Vagina (tissue), 2 donors: ENCODE measurements at regions not wholly inside any gene's neighbourhood (a gene's known extent, or its start where the extent isn't known, plus 50 kb on each side); places are given as distances from the start of the nearest gene placed in this dataset.

Source experiments
- DNase-seq, 2 donors: peaks; one replicate each; pipeline ENCODE4 v3.0.0-alpha.2; 2017; ENCODE audit errors: extremely low spot score in 2 of 2
- H3K27ac ChIP-seq: fragments of 200-600 bp; sonication (generic); one replicate; pipeline ENCODE4 v1.5.1; 2019
- H3K27me3 ChIP-seq: fragments of 200-600 bp; sonication (generic); one replicate; pipeline ENCODE4 v1.5.1; 2019
- H3K36me3 ChIP-seq, 2 donors: fragments of 200-600 bp; sonication (generic); one replicate each; pipeline ENCODE4 v1.5.1; 2017 to 2019
- H3K4me1 ChIP-seq: fragments of 200-600 bp; sonication (generic); one replicate; pipeline ENCODE4 v1.5.1; 2019
- H3K4me3 ChIP-seq, 2 donors: fragments of 200-600 bp; sonication (generic); 1 replicate in 1 of 2; 2 replicates in 1 of 2; pipeline ENCODE4 v1.5.1; 2016 to 2019
- H3K9me3 ChIP-seq: fragments of 200-600 bp; sonication (generic); one replicate; pipeline ENCODE4 v1.5.1; 2019
- CTCF ChIP-seq, 3 experiments: fragments of 450-650 bp in 2 of 3; fragments of 200-600 bp in 1 of 3; sonication (generic) in 1 of 3; IDR thresholded peaks; one replicate each; pipeline ENCODE4 v1.5.1; 2017 to 2019; ENCODE audit warnings: antibody characterized with exemption in 3 of 3, mild to moderate bottlenecking in 2 of 3, moderate library complexity in 2 of 3
- POLR2A ChIP-seq, 2 donors: fragments of 450-650 bp; IDR thresholded peaks; one replicate each; pipeline ENCODE4 v1.6.1; 2017; ENCODE audit warnings: antibody characterized with exemption in 2 of 2, mild to moderate bottlenecking in 2 of 2, moderate library complexity in 2 of 2
- POLR2AphosphoS5 ChIP-seq, 2 donors: sonication (generic); formaldehyde crosslinking; IDR thresholded peaks; one replicate each; pipeline ENCODE4 v1.9.0; 2017; ENCODE audit warnings: antibody characterized with exemption in 2 of 2, mild to moderate bottlenecking in 2 of 2, low read depth in 1 of 2; ENCODE audit not compliant: insufficient read depth in 1 of 2
- intact Hi-C: fragments of 100-400 bp; cut with DNase I; formaldehyde crosslinking; loops from one replicate; pipeline ENCODE4 v1.15.1; 2023

- no peak for TF ChIP-seq POLR2A (IDR thresholded peaks at IDR 0.05)
- no peak for TF ChIP-seq POLR2AphosphoS5 (IDR thresholded peaks at IDR 0.05; ENCODE audit: insufficient read depth in 1 of 2, low read depth in 1 of 2)
- no peak for TF ChIP-seq CTCF (IDR thresholded peaks at IDR 0.05)
- Histone ChIP-seq H3K9me3 (no peaks in the 10 kb centered on the region), H3K4me3 (no peak overlapping the region), H3K27ac (no peak overlapping the region), H3K4me1 (no peaks in the 10 kb centered on the region), H3K36me3 (no peaks in the 10 kb centered on the region), H3K27me3 (no peaks in the 10 kb centered on the region)
- intact Hi-C loops, result no loop called here
- no peak for DNase-seq
Measured at GRCh38 chr18:39345321-39345720, 1779.7 kb upstream of the CELF4 start.

- intact Hi-C loops, result no loop called here
- H3K36me3 ChIP-seq, result no peaks in the 10 kb centered on the region
- no peaks in the 10 kb centered on the region for H3K9me3 ChIP-seq
- H3K4me3 ChIP-seq, result no peak overlapping the region
- no peak overlapping the region for H3K27ac ChIP-seq
- no peaks in the 10 kb centered on the region for H3K4me1 ChIP-seq
- TF ChIP-seq POLR2AphosphoS5 (IDR thresholded peaks at IDR 0.05; ENCODE audit: insufficient read depth in 1 of 2, low read depth in 1 of 2) (no peak), POLR2A (IDR thresholded peaks at IDR 0.05) (no peak), CTCF (IDR thresholded peaks at IDR 0.05) (no peak)
- H3K27me3 ChIP-seq, result no peaks in the 10 kb centered on the region
- no peak for DNase-seq
Measured at GRCh38 chr18:39344487-39344886, 1778.9 kb upstream of the CELF4 start.

- no peak for DNase-seq
- intact Hi-C loops, result no loop called here
- H3K4me3 ChIP-seq, result no peak overlapping the region
- TF ChIP-seq POLR2AphosphoS5 (IDR thresholded peaks at IDR 0.05; ENCODE audit: insufficient read depth in 1 of 2, low read depth in 1 of 2) (no peak), CTCF (IDR thresholded peaks at IDR 0.05) (no peak), POLR2A (IDR thresholded peaks at IDR 0.05) (no peak)
- no peaks in the 10 kb centered on the region for H3K27me3 ChIP-seq
- H3K9me3 ChIP-seq, result no peaks in the 10 kb centered on the region
- no peaks in the 10 kb centered on the region for H3K36me3 ChIP-seq
- H3K4me1 ChIP-seq, result no peaks in the 10 kb centered on the region
- no peak overlapping the region for H3K27ac ChIP-seq
Measured at GRCh38 chr18:39341129-39341528, 1775.5 kb upstream of the CELF4 start.

- Histone ChIP-seq H3K27ac (no peak overlapping the region), H3K4me3 (no peak overlapping the region), H3K9me3 (no peaks in the 10 kb centered on the region), H3K27me3 (no peaks in the 10 kb centered on the region), H3K4me1 (no peaks in the 10 kb centered on the region), H3K36me3 (no peaks in the 10 kb centered on the region)
- intact Hi-C loops, result no loop called here
- TF ChIP-seq CTCF (IDR thresholded peaks at IDR 0.05) (no peak), POLR2A (IDR thresholded peaks at IDR 0.05) (no peak), POLR2AphosphoS5 (IDR thresholded peaks at IDR 0.05; ENCODE audit: insufficient read depth in 1 of 2, low read depth in 1 of 2) (no peak)
- DNase-seq, result no peak
Measured at GRCh38 chr18:39340418-39340817, 1774.8 kb upstream of the CELF4 start.

GRCh38 chr18:39329496-39330275 lies 1764.1 kb upstream of the CELF4 start:
- TF ChIP-seq POLR2AphosphoS5 (IDR thresholded peaks at IDR 0.05; ENCODE audit: insufficient read depth in 1 of 2, low read depth in 1 of 2) (no peak), POLR2A (IDR thresholded peaks at IDR 0.05) (no peak), CTCF (IDR thresholded peaks at IDR 0.05) (no peak)
- H3K36me3 ChIP-seq, result no peaks in the 10 kb centered on the region
- intact Hi-C loops, result no loop called here

More at GRCh38 chr18:39329496-39330275, 1764.1 kb upstream of the CELF4 start:
- DNase-seq, result no peak
- Histone ChIP-seq H3K9me3 (no peaks in the 10 kb centered on the region), H3K4me3 (no peak overlapping the region), H3K4me1 (no peaks in the 10 kb centered on the region), H3K27me3 (no peaks in the 10 kb centered on the region), H3K27ac (no peak overlapping the region)
